Esophagus mucosa (tissue), 1 donor: ENCODE measurements at regions not wholly inside any gene's neighbourhood (a gene's known extent, or its start where the extent isn't known, plus 50 kb on each side); places are given as distances from the start of the nearest gene placed in this dataset.
"Not testable (repeated sequence)": the region's sequence is repeated elsewhere in the genome, so short reads cannot be mapped to it uniquely, and the experiment has no call there.

Experiments
- ATAC-seq: fragments of 200-7000 bp; cut with Tn5 transposase; one replicate; pipeline ENCODE4 v1.9.1; 2020
- donor health status: DM: yes; HTN: yes; CAD: no.

DNA sequence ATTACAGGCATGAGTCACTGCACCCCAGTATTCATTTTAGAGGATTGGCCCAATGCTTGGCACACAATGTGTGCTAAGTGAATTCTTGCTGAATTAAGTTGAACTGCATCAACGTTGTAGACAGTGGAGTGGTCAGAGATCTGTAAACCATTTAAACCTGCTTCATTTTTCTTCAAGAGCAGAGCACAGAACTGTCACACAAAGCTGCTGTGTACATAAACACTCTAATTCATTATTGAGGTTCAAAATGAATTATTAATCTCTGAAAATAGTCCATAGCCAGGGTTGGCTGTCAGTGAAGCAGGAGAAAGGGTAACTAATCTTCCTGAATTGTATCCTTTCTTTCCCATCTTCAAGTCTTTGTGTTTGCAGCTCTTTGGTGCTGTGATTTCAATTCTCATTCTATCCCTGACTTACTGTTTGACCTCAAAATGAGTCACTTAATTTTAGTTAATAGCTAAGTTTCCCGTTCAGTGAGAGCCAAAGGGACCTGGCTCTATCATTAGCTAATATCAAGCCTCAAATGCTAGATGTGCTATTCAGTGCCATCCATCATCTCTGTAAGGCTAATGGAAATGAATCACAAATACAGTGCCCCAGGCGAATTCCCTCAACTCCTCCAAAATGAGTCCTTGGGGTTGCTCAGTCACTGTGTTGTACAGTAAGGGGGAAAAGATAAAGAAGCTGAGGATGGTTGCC is 77.0 kb upstream of the TSC22D1 start:
- no peak for ATAC-seq

DNA sequence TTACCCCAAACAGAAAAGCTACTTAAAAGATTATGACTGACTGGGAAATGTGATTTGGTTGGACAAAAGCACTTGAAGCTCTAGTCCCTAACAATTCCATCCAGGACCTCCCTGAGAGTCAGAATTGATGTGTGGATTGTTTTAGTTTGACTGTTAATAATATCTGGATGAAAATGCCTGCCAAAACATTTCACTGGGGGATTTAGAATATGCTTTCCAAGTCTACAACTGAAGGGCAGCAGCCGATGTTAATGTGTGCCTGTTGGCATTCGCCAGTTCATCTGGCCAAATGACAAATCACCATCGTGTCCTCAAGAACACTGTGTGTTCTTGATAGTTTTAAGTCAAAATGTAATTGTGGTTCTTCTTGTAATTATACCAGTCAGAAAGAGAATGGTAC is 76.0 kb upstream of the TSC22D1 start:
- ATAC-seq, result no peak

DNA sequence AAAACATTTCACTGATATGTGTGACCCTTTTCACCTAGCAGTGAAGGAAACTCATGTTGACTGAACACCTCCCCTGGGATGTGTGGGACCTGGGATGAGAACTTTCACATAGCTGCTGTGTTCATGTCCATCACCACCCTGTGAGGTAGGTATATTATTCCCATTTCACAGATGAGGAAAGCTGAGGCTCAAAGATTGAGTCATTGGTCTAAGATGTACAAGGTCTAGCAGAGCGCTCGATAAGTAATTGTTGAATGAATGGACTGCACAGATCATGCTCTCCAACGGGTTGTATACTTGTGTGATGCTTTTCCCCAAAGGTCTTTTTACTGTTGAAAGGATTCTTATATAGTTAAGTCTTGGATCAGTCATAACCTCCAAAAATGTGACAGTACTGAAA is 75.6 kb upstream of the TSC22D1 start:
- no peak for ATAC-seq

DNA sequence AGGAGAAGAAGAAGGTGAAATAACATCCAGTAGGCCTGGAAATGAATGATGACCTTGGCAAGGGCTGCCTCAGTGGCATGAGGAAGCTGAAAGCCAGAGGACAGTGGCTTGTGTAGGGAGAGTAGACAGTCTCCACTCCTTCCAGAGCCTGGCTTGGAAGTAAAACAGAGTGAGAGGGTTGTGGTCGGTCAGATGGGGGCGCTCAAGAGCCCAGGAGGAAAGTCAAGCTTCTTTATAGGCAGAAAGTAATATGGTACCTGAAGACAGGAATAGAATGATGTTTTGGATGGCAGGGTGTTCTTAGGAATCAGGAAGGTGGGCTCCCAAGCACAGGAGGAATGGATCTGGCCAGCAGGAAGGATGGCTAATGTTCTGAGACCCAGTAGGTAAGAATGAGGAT is 75.1 kb upstream of the TSC22D1 start:
- no peak for ATAC-seq

DNA sequence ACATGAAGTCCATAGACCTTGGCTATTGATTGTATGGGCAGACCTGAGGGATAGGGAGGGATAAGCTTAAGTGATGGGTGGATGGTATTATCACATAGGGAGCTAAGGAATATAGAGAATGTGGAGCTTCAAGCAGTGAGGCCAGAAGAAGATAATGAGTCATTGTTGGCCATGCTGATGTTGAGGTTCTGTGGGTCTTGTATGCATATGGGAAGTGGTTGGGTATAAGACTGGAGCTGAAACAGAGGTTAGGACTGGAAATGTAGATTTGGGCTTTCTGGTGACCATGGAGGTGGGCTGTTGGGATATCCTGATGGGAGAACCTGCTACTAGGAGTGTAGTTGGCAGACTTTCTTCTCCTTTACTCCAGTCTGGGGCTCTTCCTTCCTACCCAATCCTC is 73.7 kb upstream of the TSC22D1 start:
- no peak for ATAC-seq

- ATAC-seq, result no peak
Observed at GRCh38 chr13:44649104-44649428, 72.9 kb upstream of the TSC22D1 start.

- no peak for ATAC-seq
Observed at GRCh38 chr13:44648392-44649103, 72.4 kb upstream of the TSC22D1 start.

DNA sequence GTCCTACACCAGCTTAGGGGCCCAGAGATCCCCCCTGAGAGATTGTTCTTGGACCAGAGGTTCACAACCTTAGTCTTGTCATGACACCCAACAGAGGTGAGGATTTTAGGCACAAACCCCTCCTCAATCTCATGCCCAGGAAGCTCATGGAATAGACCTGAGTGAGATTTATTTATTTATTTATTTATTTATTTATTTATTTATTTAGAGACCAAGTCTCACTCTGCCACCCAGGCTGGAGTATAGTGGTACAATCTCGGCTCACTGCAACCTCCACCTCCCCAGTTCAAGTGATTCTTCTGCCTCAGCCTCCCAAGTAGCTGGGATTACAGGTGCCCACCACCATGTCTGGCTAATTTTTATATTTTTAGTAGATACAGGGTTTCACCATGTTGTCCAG is 71.4 kb upstream of the TSC22D1 start:
- not testable (repeated sequence) for ATAC-seq

DNA sequence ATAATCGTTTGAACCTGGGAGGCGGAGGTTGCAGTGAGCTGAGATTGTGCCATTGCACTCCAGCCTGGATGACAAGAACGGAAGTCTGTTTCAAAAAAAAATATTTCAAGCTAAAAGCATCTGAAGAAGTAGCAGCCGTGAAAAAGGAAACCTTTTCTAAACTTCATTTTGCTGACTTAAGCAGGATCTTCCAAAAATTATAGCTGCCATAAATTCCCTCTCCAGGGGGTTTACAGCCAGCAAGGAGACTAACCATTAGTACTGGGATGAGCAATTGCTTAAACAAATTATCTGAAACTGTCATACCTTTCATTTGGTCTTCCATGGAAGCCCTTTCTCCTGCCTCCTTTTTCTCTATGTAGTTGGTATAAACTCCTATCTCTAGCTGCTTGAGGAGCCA is 69.9 kb upstream of the TSC22D1 start:
- ATAC-seq, result no peak

- ATAC-seq, result no peak
Observed at GRCh38 chr13:44643256-44643655, 67.1 kb upstream of the TSC22D1 start.

GRCh38 chr13:44637581-44637980 is 61.5 kb upstream of the TSC22D1 start:
- no peak for ATAC-seq

DNA sequence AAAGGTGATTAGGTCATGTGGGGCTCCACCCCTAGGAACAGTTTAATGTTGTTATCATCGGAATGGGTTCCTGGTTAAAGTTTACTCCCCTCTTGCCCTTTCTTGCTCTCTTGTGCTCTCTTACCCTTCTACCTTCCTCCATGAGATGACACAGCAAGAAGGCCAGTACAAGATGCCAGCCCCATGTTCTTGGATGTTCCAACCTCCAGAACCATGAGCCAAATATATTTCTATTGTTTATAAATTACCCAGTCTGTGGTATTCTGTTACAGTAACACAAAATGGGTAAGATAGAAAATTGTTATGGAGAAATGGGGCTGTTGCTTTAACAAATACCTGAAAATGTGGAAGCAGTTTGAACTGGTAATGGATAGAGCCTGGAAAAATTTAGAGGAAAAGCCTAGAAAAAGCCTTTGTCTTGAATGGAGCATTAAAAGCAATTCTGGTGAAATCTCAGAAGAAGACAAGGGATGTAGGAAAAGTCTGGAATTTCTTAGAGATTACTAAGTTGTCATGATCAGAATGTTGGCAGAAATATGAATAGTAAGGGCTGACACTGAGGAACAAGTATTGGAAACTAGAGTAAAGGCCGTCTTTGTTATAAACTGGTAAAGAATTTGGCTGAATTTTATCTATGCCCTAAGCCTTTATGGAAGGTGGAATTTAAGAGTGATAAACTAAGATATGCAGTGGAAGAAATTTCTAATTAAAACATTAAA is 53.5 kb upstream of the TSC22D1 start:
- no peak for ATAC-seq

GRCh38 chr13:44628826-44629225 is 52.7 kb upstream of the TSC22D1 start:
- not testable (repeated sequence) for ATAC-seq

DNA sequence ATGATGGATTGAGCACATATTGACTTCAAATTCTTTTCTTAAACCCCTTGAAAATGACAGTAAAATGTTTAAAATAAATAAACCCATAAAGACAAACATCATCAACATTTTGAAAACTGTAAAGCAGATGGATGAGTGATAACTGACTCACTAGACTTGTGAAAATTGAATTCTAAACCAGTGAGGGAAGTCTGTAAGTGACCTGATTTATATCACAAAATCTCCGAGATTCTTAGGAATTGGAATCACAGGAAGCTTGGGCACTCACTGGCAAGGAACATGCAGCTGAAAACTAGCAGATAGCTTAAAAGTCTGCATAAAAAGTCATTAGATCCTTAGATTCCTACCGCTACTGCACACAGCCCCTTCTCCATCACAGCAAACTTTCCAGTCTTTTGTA is 51.3 kb upstream of the TSC22D1 start:
- ATAC-seq, result no peak

- no peak for ATAC-seq
Observed at GRCh38 chr13:44626176-44626575, 50.0 kb upstream of the TSC22D1 start.
